GM12878 (cell line): ENCODE measurements at regions not wholly inside any gene's neighbourhood (a gene's known extent, or its start where the extent isn't known, plus 50 kb on each side); places are given as distances from the start of the nearest gene placed in this dataset.

ENCODE experiments used
- ATAC-seq: fragments of 200-7000 bp; cut with Tn5 transposase; 3 replicates; pipeline ENCODE4 v1.9.1; 2020; ENCODE audit warnings: mild to moderate bottlenecking, moderate library complexity
- BruUV-seq: library from RNA; stranded (reverse); fragments of 400-500 nt; replicated peaks from 2 replicates; lab custom pipeline; 2021; lab: Mats Ljungman, UMichigan
- CTCF ChIA-PET: fragments of 300-600 bp; sonication (Branson Sonifier 250); formaldehyde crosslinking; extraction: SDS; loops from one replicate; lab custom pipeline; 2021; ENCODE audit warnings: inconsistent platforms; lab: Yijun Ruan, JAX
- POLR2A ChIA-PET: fragments of 350-600 bp; formaldehyde crosslinking; extraction: SDS; loops from one replicate; lab custom pipeline; 2021; ENCODE audit warnings: inconsistent platforms; lab: Charles Lee
- RAD21 ChIA-PET: fragments of 300-600 bp; sonication (Branson Sonifier 250); formaldehyde crosslinking; loops from one replicate; lab custom pipeline; 2023; ENCODE audit warnings: antibody characterized with exemption; ENCODE audit not compliant: unreplicated experiment; lab: Charles Lee
- SMC1A ChIA-PET: fragments of 300-600 bp; sonication (Branson Sonifier 250); formaldehyde crosslinking; loops from one replicate; lab custom pipeline; 2023; ENCODE audit not compliant: unreplicated experiment, uncharacterized antibody; lab: Charles Lee
- DNase-seq: peaks from one replicate; pipeline ENCODE4 v3.0.0-alpha.2; 2011; ENCODE audit warnings: low read depth, low spot score
- FAIRE-seq: peaks from 3 replicates; lab custom pipeline; 2011; peaks lifted over from hg19 to GRCh38; lab: Jason Lieb, UNC
- H2AFZ ChIP-seq: 2 replicates; pipeline ENCODE4 v1.6.0; 2011; ENCODE audit warnings: low read depth, low read length, control low read depth; ENCODE audit not compliant: control insufficient read depth
- H3K27ac ChIP-seq: 2 replicates; pipeline ENCODE4 v1.5.1; 2011; ENCODE audit warnings: control low read depth; ENCODE audit not compliant: control insufficient read depth, insufficient read depth
- H3K27me3 ChIP-seq, 2 experiments: replicated peaks in 1 of 2; 2 replicates each; pipeline versions ENCODE4 v1.6.0 to v1.6.1; 2011; ENCODE audit warnings: low read length in 1 of 2; ENCODE audit not compliant: control insufficient read depth in 2 of 2, insufficient read depth in 2 of 2
- H3K36me3 ChIP-seq, 2 experiments: 2 replicates each; pipeline ENCODE4 v1.5.1; 2011; ENCODE audit warnings: low read length in 1 of 2; ENCODE audit not compliant: control insufficient read depth in 2 of 2, insufficient read depth in 2 of 2
- H3K4me1 ChIP-seq: 2 replicates; pipeline ENCODE4 v1.6.1; 2011; ENCODE audit warnings: mild to moderate bottlenecking, low read length, moderate library complexity, mixed read lengths; ENCODE audit not compliant: control insufficient read depth, insufficient read depth
- H3K4me2 ChIP-seq: 2 replicates; pipeline ENCODE4 v1.6.0; 2011; ENCODE audit warnings: control low read depth; ENCODE audit not compliant: control insufficient read depth, insufficient read depth
- H3K4me3 ChIP-seq: fragments of 200-600 bp; sonication (generic); 2 replicates; pipeline ENCODE4 v1.5.1; 2016
- H3K79me2 ChIP-seq: 2 replicates; pipeline ENCODE4 v1.6.0; 2011; ENCODE audit warnings: low read length; ENCODE audit not compliant: control insufficient read depth, insufficient read depth
- H3K9ac ChIP-seq: 2 replicates; pipeline ENCODE4 v1.8.0; 2011; ENCODE audit warnings: low read length, control low read depth, mixed read lengths; ENCODE audit not compliant: control insufficient read depth, insufficient read depth
- H3K9me3 ChIP-seq: replicated peaks from 3 replicates; pipeline ENCODE4 v1.5.1; 2011; ENCODE audit warnings: mild to moderate bottlenecking, low read length; ENCODE audit not compliant: control insufficient read depth, insufficient read depth
- H4K20me1 ChIP-seq: 2 replicates; pipeline ENCODE4 v1.6.0; 2011; ENCODE audit not compliant: control insufficient read depth, insufficient read depth
- BCL11A ChIP-seq: IDR thresholded peaks from 2 replicates; pipeline ENCODE4 v1.6.1; 2011; ENCODE audit warnings: low read depth, low read length
- CBFB ChIP-seq: IDR thresholded peaks from 2 replicates; pipeline ENCODE4 v1.6.1; 2016; ENCODE audit warnings: antibody characterized with exemption, low read depth
- CBX3 ChIP-seq: fragments of 200-600 bp; sonication (generic); IDR thresholded peaks from 2 replicates; pipeline ENCODE4 v1.6.1; 2016; ENCODE audit warnings: low read depth, borderline replicate concordance
- MTA3 ChIP-seq: IDR thresholded peaks from 2 replicates; pipeline ENCODE4 v1.6.1; 2012; ENCODE audit warnings: low read length, inconsistent platforms, borderline replicate concordance
- MYC ChIP-seq: IDR thresholded peaks from 2 replicates; pipeline ENCODE4 v1.6.1; 2011; ENCODE audit warnings: mild to moderate bottlenecking, low read length, moderate library complexity, inconsistent platforms; ENCODE audit not compliant: insufficient read depth, insufficient replicate concordance, insufficient read length, severe bottlenecking
- SIX5 ChIP-seq: IDR thresholded peaks from 2 replicates; pipeline ENCODE4 v1.6.1; 2011; ENCODE audit warnings: mild to moderate bottlenecking, low read depth, low read length, moderate library complexity; ENCODE audit not compliant: severe bottlenecking
- SKIL ChIP-seq: fragments of 450-650 bp; IDR thresholded peaks from 2 replicates; pipeline ENCODE4 v1.6.1; 2017; ENCODE audit warnings: mild to moderate bottlenecking, low read depth, inconsistent platforms; ENCODE audit not compliant: poor library complexity, severe bottlenecking
- SMAD5 ChIP-seq: IDR thresholded peaks from 2 replicates; pipeline ENCODE4 v1.6.1; 2016; ENCODE audit warnings: antibody characterized with exemption, low read depth
- TAF1 ChIP-seq: IDR thresholded peaks from 2 replicates; pipeline ENCODE4 v1.6.1; 2011; ENCODE audit warnings: mild to moderate bottlenecking, low read depth, low read length, borderline replicate concordance
- ZBTB33 ChIP-seq: fragments of 450-650 bp; IDR thresholded peaks from 2 replicates; pipeline ENCODE4 v1.6.1; 2017; ENCODE audit warnings: mild to moderate bottlenecking
- WGBS: methylation state at CpG from one replicate; pipeline ENCODE4 v1.1.6; 2016; ENCODE audit warnings: low lambda C conversion rate; ENCODE audit not compliant: insufficient replicate concordance, insufficient coverage; ENCODE audit errors: missing lambda C conversion rate; 5-methylcytosine and 5-hydroxymethylcytosine counted together
- in situ Hi-C: fragments of 300-500 bp; cut with MboI; formaldehyde crosslinking; loops from 9 replicates; pipeline ENCODE4 v1.14.3; 2018; ENCODE audit warnings: mixed read lengths
- intact Hi-C: fragments of 100-400 bp; cut with micrococcal nuclease; formaldehyde crosslinking; loops from one replicate; pipeline ENCODE4 v1.14.2; 2022; ENCODE audit not compliant: unreplicated experiment
- TF ChIP-seq, protein P1 (sequence below): fragments of 450-650 bp; IDR thresholded peaks from 2 replicates; pipeline ENCODE4 v1.6.1; 2017; ENCODE audit warnings: antibody characterized with exemption, mild to moderate bottlenecking, moderate library complexity

DNA sequence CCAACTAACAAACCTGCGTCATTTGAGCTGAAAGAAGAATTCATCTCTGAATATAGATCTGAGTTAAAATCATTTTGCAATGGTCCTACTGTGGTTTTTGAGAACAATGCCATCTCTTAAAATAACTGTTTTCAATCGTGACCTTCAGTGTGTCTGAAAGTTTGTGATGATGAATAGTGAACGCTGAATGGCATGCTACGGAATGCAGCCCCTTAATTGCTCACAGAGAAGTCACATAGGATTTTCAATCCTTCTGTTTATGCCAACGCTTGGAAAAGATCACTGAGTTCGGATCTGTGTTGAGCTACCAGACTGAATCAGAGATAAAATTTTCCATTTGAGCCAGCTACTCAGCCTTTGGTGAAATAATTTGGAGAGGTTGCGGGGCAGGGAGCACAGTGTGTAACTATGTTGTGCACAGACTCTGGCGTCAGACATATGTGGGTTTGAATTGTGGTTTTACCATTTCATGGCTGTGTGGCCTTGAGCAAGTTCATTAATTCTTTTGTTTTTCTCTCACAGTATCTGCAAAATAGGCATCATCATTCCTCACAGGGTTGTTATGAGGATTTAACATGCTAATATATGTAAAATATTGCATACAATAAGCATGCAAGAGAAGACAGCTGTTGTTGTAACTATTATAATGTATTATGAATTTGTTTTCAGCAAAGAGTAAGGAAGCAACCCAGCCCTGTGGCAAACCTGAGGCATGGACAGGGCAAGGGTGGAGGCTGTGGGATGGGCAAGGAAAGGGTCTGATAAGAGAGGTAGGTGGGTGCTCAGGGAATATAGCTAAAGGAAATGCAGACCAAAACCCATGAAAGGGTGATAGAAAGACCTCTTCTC, 679.9 kb downstream of the KCNA4 start (continued):
- TF ChIP-seq SKIL (no peak), ZBTB33 (no peak), BCL11A (0 out of 2 replicates have a peak, but pooled peaks have one; percentile 15)

GRCh38 chr11:29334776-29335130, 682.1 kb downstream of the KCNA4 start:
- Histone ChIP-seq H3K27me3 (no peaks in the 10 kb centered on the region; a peak in 1 of 4 replicates), H3K4me1 (no peaks in the 10 kb centered on the region), H3K4me3 (no peak overlapping the region), H4K20me1 (no peaks in the 10 kb centered on the region), H3K4me2 (no peak overlapping the region), H3K36me3 (no peaks in the 10 kb centered on the region), H3K79me2 (no peaks in the 10 kb centered on the region), H3K27ac (no peak overlapping the region), H3K9me3 (no peaks in the 10 kb centered on the region), H2AFZ (no peak overlapping the region), H3K9ac (no peak overlapping the region)
- no peak for DNase-seq
- BruUV-seq, result no TSS peak
- CTCF ChIA-PET, result interaction anchor here (0.6 to 3.7 kb wide), 22 partner anchors 9 to 1639 kb away, joined by 3 to 29 read pairs (median 4); partner anchors contain the start of gene BDNF
- intact Hi-C loops, result loop anchor here (1.0 to 10.0 kb wide), 8 partner anchors 40 to 1830 kb away; partner anchors contain the start of genes ARL14EP, KIF18A, LIN7C and METTL15
- POLR2A ChIA-PET, result no interaction called here
- FAIRE-seq, result no peak
- ATAC-seq, result no peak
- in situ Hi-C loops, result loop anchor here (5.0 to 25.0 kb wide), 2 partner anchors 647 to 1642 kb away; no protein-coding TSS in a partner anchor
- WGBS, result 0% methylated on average over 1 of the region's 1 CpG
- SMC1A ChIA-PET, result interaction anchor here (0.6 to 3.4 kb wide), 10 partner anchors 41 to 1640 kb away, joined by 3 to 19 read pairs (median 3); no protein-coding TSS in a partner anchor
- RAD21 ChIA-PET, result interaction anchor here (0.8 to 1.7 kb wide), 8 partner anchors 63 to 1838 kb away, joined by 3 to 19 read pairs (median 5); partner anchors contain the start of gene BDNF
- TF ChIP-seq SMAD5 (no peak), MTA3 (no peak), SIX5 (no peak), TAF1 (no peak), CBFB (no peak), CBX3 (no peak), MYC (no peak)
- TF ChIP-seq, protein P1, sequence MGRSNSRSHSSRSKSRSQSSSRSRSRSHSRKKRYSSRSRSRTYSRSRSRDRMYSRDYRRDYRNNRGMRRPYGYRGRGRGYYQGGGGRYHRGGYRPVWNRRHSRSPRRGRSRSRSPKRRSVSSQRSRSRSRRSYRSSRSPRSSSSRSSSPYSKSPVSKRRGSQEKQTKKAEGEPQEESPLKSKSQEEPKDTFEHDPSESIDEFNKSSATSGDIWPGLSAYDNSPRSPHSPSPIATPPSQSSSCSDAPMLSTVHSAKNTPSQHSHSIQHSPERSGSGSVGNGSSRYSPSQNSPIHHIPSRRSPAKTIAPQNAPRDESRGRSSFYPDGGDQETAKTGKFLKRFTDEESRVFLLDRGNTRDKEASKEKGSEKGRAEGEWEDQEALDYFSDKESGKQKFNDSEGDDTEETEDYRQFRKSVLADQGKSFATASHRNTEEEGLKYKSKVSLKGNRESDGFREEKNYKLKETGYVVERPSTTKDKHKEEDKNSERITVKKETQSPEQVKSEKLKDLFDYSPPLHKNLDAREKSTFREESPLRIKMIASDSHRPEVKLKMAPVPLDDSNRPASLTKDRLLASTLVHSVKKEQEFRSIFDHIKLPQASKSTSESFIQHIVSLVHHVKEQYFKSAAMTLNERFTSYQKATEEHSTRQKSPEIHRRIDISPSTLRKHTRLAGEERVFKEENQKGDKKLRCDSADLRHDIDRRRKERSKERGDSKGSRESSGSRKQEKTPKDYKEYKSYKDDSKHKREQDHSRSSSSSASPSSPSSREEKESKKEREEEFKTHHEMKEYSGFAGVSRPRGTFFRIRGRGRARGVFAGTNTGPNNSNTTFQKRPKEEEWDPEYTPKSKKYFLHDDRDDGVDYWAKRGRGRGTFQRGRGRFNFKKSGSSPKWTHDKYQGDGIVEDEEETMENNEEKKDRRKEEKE, result no peak
